ENCODE measurements at regions not wholly inside any gene's neighbourhood (a gene's known extent, or its start where the extent isn't known, plus 50 kb on each side); places are given as distances from the start of the nearest gene placed in this dataset.

- TF ChIP-seq CTCF (conservative IDR thresholded peaks at IDR 0.05; ENCODE audit: low read depth, low read length), result no peak
- no peak for TF ChIP-seq EZH2 (IDR thresholded peaks at IDR 0.05; ENCODE audit: low read length, unreplicated experiment)
These were observed 431.0 kb downstream of the SMARCA1 start for GRCh38 chrX:129092242-129092641.
